ENCODE measurements at regions not wholly inside any gene's neighbourhood (a gene's known extent, or its start where the extent isn't known, plus 50 kb on each side); places are given as distances from the start of the nearest gene placed in this dataset.

- POLR2A ChIA-PET = no interaction called here
- Mint-ChIP-seq H3K27me3 (peaks cover 2% of the 10 kb centered on the region), H3K9me3 (peaks cover 11% of the 10 kb centered on the region), H3K4me1 (no peaks in the 10 kb centered on the region), H3K4me3 (no peak overlapping the region), H3K27ac (no peak overlapping the region), H3K36me3 (ENCODE audit: low read depth) (no peaks in the 10 kb centered on the region)
- CTCF ChIA-PET = no interaction called here
- no peak for DNase-seq
Measured at GRCh38 chr9:86798966-86799365, 148.3 kb downstream of the GAS1 start.

DNA sequence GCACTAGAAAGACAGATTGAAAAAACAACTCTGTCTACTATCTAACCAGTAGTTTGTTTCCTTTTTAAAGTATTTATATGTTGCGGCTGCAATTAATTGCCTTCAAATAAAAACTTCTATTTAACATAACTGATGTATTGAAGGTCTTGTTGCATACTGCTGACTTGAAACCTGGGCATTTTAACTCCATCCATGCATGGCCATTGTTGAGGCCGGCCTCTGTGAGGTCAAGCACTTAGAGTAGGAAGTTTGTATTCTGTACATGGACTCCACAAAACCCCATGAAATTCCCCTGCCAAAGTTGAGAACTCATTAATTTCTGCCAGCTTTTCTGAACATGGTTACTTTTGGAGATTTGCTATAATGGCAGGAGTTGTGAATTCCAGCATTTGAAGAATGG is 150.6 kb downstream of the GAS1 start:
- no peaks in the 10 kb centered on the region for H3K36me3 Mint-ChIP-seq (ENCODE audit: low read depth)
- no peaks in the 10 kb centered on the region for H3K9me3 Mint-ChIP-seq
- ChIA-PET POLR2A (no interaction called here), CTCF (no interaction called here)
- H3K4me1 Mint-ChIP-seq = no peaks in the 10 kb centered on the region
- H3K27ac Mint-ChIP-seq = no peak overlapping the region
- H3K27me3 Mint-ChIP-seq = peaks cover 2% of the 10 kb centered on the region
- no peak for DNase-seq
- no peak overlapping the region for H3K4me3 Mint-ChIP-seq

DNA sequence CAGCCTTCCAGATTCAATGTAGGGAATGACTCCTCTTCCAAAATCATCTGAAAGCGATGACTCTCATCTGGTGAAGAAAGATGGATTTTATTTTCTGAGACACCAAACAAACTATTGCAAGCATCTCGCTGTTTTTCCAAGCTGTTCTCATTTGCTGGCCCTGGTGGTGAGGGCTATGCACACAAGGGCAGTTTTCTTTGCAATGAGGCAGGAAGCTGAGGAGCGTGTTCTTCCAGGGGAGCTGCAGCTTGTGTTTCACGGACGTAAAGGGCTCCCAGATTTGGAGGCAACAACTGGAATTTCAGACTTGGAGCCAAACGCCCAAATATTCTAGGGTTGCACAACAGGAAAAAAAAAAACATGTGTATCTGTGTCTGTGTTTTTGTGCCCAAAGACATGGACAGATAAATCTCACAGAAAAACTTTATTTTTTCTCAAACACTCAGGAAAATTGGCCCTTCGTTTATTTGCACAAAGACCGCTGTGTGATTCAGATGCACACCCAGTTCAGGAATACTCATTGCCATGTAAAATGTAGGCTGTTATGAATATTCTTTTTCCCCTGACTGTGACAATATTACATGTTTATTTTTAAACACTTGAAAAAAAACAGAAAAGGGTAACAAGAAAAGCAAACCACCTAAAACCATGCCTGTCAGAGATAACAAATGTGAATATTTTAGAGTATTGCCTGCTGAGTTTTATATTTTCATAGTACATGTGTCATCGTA is 151.3 kb downstream of the GAS1 start:
- no peaks in the 10 kb centered on the region for H3K36me3 Mint-ChIP-seq (ENCODE audit: low read depth)

GRCh38 chr9:86795047-86795442 is 152.3 kb downstream of the GAS1 start:
- POLR2A ChIA-PET = no interaction called here
- DNase-seq = no peak
- Mint-ChIP-seq H3K9me3 (no peaks in the 10 kb centered on the region), H3K4me3 (no peak overlapping the region), H3K36me3 (ENCODE audit: low read depth) (no peaks in the 10 kb centered on the region), H3K27me3 (peaks cover 2% of the 10 kb centered on the region), H3K27ac (no peak overlapping the region), H3K4me1 (no peaks in the 10 kb centered on the region)
- CTCF ChIA-PET = no interaction called here

More for the DNA sequence above, 151.3 kb downstream of the GAS1 start:
- no peaks in the 10 kb centered on the region for H3K4me1 Mint-ChIP-seq
- H3K27me3 Mint-ChIP-seq = peaks cover 2% of the 10 kb centered on the region
- H3K4me3 Mint-ChIP-seq = no peak overlapping the region
- H3K27ac Mint-ChIP-seq = no peak overlapping the region
- ChIA-PET CTCF (no interaction called here), POLR2A (no interaction called here)
- no peaks in the 10 kb centered on the region for H3K9me3 Mint-ChIP-seq
- DNase-seq = no peak

DNA sequence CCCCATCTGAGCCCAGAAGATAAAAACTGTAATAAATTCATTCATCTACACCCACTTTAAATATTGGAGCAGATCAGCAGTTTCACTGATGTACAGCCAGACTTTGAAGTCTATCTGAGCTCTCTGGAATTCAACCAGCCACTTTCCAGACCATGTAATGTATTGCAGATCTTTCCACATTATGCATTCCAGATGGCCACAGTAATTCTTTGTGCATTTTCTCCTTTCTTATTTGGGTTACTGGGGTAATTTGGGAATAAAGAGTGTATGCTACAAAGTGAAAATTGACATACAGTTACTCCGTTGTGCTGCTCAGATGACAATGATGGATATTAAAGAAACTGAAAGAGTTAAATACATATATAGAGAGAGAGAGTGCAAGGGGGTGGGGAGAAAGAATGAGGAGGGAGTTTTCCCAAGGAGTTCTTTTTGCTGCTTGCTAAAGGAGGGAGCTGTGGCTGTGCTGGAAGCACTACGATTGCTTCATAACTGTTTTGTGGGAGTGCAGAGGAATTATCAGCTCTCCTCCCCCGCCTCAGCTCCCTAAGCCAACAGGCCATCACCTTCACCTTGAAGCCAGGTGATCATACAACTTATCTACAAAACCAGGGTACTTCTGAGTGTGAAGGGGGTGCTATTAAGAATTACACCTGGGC is 152.8 kb downstream of the GAS1 start:
- ChIA-PET POLR2A (no interaction called here), CTCF (no interaction called here)
- Mint-ChIP-seq H3K27ac (no peak overlapping the region), H3K4me1 (no peaks in the 10 kb centered on the region), H3K9me3 (no peaks in the 10 kb centered on the region), H3K4me3 (no peak overlapping the region), H3K27me3 (peaks cover 2% of the 10 kb centered on the region), H3K36me3 (ENCODE audit: low read depth) (no peaks in the 10 kb centered on the region)
- no peak for DNase-seq

- Mint-ChIP-seq H3K9me3 (no peaks in the 10 kb centered on the region), H3K27ac (no peak overlapping the region), H3K4me3 (no peak overlapping the region), H3K27me3 (no peaks in the 10 kb centered on the region), H3K36me3 (ENCODE audit: low read depth) (no peaks in the 10 kb centered on the region), H3K4me1 (no peaks in the 10 kb centered on the region)
- DNase-seq = no peak
- ChIA-PET CTCF (no interaction called here), POLR2A (no interaction called here)
Measured at GRCh38 chr9:86792136-86792535, 155.2 kb downstream of the GAS1 start.

GRCh38 chr9:86790805-86791204 is 156.5 kb downstream of the GAS1 start:
- H3K9me3 Mint-ChIP-seq = no peaks in the 10 kb centered on the region
- DNase-seq = no peak
- H3K36me3 Mint-ChIP-seq (ENCODE audit: low read depth) = no peaks in the 10 kb centered on the region
- H3K27me3 Mint-ChIP-seq = no peaks in the 10 kb centered on the region
- no peak overlapping the region for H3K4me3 Mint-ChIP-seq
- no peak overlapping the region for H3K27ac Mint-ChIP-seq
- CTCF ChIA-PET = no interaction called here
- no peaks in the 10 kb centered on the region for H3K4me1 Mint-ChIP-seq
- POLR2A ChIA-PET = no interaction called here

DNA sequence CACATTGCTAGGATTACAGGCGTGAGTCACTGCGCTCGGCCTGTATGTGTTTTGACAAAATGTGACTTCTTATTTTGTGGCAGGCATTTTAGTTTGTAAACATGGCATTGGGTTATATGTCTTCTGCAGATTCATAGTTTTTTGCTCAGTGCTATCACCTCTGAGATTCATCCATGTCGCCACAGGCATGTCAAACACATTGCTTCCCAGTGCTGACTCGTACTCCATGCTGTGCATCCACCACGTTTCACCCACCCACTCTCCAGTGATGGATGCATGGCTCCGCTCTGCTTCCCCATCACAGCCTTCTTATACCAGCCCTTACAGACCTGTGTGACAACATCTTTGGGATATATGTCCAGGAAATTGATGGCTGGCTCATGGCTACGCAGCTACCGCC is 158.8 kb downstream of the GAS1 start:
- H3K4me3 Mint-ChIP-seq = no peak overlapping the region
- H3K4me1 Mint-ChIP-seq = no peaks in the 10 kb centered on the region
- no peaks in the 10 kb centered on the region for H3K27me3 Mint-ChIP-seq
- DNase-seq = no peak
- H3K27ac Mint-ChIP-seq = no peak overlapping the region
- CTCF ChIA-PET = no interaction called here
- H3K36me3 Mint-ChIP-seq (ENCODE audit: low read depth) = no peaks in the 10 kb centered on the region
- no peaks in the 10 kb centered on the region for H3K9me3 Mint-ChIP-seq
- POLR2A ChIA-PET = no interaction called here

DNA sequence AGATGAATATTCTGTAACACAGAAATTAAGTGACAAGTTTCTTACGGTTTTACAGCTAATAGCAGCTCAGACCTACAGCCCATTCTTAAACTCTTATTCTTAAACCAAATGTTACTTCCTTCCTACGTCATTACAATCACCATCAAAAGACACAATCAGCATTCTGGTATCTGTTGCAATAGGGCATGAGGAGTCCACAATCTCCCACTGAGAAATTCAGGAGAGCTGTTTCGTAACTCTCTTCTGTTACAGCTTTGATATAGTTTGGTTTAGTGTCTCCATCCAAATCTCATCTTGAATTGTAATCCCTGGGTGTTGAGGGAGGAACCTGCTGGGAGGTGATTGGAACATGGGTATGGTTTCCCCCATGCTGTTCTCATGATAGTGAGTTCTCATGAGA is 163.4 kb downstream of the GAS1 start:
- Mint-ChIP-seq H3K9me3 (no peaks in the 10 kb centered on the region), H3K36me3 (ENCODE audit: low read depth) (no peaks in the 10 kb centered on the region), H3K4me1 (no peaks in the 10 kb centered on the region), H3K4me3 (no peak overlapping the region), H3K27ac (no peak overlapping the region), H3K27me3 (no peaks in the 10 kb centered on the region)
- CTCF ChIA-PET = no interaction called here
- no peak for DNase-seq
- POLR2A ChIA-PET = no interaction called here

- H3K4me1 Mint-ChIP-seq = no peaks in the 10 kb centered on the region
- no peak overlapping the region for H3K27ac Mint-ChIP-seq
- no peaks in the 10 kb centered on the region for H3K27me3 Mint-ChIP-seq
- no peaks in the 10 kb centered on the region for H3K9me3 Mint-ChIP-seq
- CTCF ChIA-PET = no interaction called here
- H3K4me3 Mint-ChIP-seq = no peak overlapping the region
- POLR2A ChIA-PET = no interaction called here
- H3K36me3 Mint-ChIP-seq (ENCODE audit: low read depth) = no peaks in the 10 kb centered on the region
- no peak for DNase-seq
Measured at GRCh38 chr9:86782831-86783230, 164.5 kb downstream of the GAS1 start.

- Mint-ChIP-seq H3K27me3 (no peaks in the 10 kb centered on the region), H3K4me3 (no peak overlapping the region), H3K4me1 (no peaks in the 10 kb centered on the region), H3K9me3 (no peaks in the 10 kb centered on the region), H3K36me3 (ENCODE audit: low read depth) (no peaks in the 10 kb centered on the region), H3K27ac (no peak overlapping the region)
- ChIA-PET CTCF (no interaction called here), POLR2A (no interaction called here)
- no peak for DNase-seq
Measured at GRCh38 chr9:86778761-86779160, 168.5 kb downstream of the GAS1 start.

DNA sequence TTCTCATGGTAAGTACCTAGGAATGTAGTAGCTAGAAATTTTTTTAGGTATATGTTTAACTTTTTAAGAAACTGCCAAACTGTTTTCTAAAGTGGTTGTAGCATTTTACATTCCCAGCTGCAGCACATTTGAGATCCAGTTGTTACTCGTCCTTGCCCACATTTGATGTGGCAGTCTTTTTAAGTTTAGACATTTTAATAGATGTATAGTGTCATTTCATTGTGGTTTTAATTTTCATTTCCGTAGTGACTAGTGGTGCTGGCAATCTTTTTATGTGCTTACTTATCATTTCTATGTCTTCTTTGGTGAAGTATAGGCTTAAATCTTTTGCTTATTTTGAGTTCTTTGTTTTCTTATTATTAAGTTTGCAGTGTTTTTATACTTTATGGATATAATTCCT is 171.6 kb downstream of the GAS1 start:
- CTCF ChIA-PET = no interaction called here

GRCh38 chr9:86774116-86774515 is 173.2 kb downstream of the GAS1 start:
- no peak for DNase-seq
- Mint-ChIP-seq H3K27me3 (no peaks in the 10 kb centered on the region), H3K9me3 (no peaks in the 10 kb centered on the region), H3K4me1 (no peaks in the 10 kb centered on the region), H3K4me3 (no peak overlapping the region), H3K27ac (no peak overlapping the region), H3K36me3 (ENCODE audit: low read depth) (no peaks in the 10 kb centered on the region)
- CTCF ChIA-PET = no interaction called here
- POLR2A ChIA-PET = no interaction called here

More for the DNA sequence above, 171.6 kb downstream of the GAS1 start:
- Mint-ChIP-seq H3K4me3 (no peak overlapping the region), H3K27me3 (no peaks in the 10 kb centered on the region), H3K36me3 (ENCODE audit: low read depth) (no peaks in the 10 kb centered on the region), H3K4me1 (no peaks in the 10 kb centered on the region), H3K9me3 (no peaks in the 10 kb centered on the region), H3K27ac (no peak overlapping the region)
- no peak for DNase-seq
- POLR2A ChIA-PET = no interaction called here

DNA sequence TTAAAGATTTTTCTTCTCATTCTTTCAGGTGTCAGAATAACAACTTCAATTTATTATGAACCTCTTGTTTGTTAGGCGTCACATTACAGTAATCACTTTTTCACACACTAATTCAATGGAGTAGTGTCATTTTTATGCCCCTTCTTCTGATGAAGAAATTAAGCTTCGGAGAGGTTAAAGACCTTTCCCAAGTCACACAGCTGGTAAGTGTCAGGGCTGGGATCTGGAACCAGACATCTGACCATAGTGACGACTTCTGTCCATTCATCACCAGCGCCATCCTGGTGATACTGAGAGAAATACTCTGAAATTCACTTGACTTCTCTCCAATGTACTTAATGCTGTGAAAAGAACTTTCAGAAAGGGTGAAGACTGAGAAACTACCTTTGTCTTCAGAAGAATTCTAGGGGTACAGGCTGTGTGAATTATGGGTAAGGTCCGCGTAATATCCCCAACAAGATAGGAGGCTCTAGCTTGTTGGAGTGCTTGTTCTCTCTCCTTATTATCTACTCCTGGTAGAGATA is 173.8 kb downstream of the GAS1 start:
- H3K27ac Mint-ChIP-seq = no peak overlapping the region
- H3K36me3 Mint-ChIP-seq (ENCODE audit: low read depth) = no peaks in the 10 kb centered on the region
- ChIA-PET CTCF (no interaction called here), POLR2A (no interaction called here)
- DNase-seq = no peak
- H3K27me3 Mint-ChIP-seq = no peaks in the 10 kb centered on the region
- no peak overlapping the region for H3K4me3 Mint-ChIP-seq
- H3K4me1 Mint-ChIP-seq = no peaks in the 10 kb centered on the region
- no peaks in the 10 kb centered on the region for H3K9me3 Mint-ChIP-seq
